GM21381 (cell line): ENCODE measurements at regions not wholly inside any gene's neighbourhood (a gene's known extent, or its start where the extent isn't known, plus 50 kb on each side); places are given as distances from the start of the nearest gene placed in this dataset.

Experiments
- ATAC-seq: cut with Tn5 transposase; IDR thresholded peaks from one replicate; pipeline ENCODE4 v1.9.1; 2021; ENCODE audit warnings: mild to moderate bottlenecking, moderate library complexity; ENCODE audit not compliant: unreplicated experiment

DNA sequence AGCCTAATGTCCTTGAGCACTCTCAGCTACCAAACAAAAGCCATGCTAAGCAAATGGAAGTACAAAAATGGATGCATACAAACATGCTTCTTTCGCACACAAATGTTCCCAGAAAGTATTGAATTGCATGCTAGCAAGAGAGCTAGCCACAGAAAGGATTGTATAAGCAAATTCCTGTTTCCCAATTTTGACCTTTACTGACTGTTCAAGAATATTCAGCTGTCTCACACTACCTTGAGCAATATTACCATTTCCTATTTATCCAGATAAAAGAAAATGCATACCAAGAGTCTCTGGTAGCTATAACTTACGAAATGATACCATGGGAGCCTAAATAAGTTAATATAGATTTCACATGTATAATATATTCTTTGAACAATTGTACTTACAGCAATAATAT lies 264.6 kb downstream of the TMEM167A start:
- no peak for ATAC-seq

- no peak for ATAC-seq
These were observed 265.7 kb downstream of the TMEM167A start for GRCh38 chr5:82811490-82811889.

- no peak for ATAC-seq
These were observed 267.6 kb downstream of the TMEM167A start for GRCh38 chr5:82809420-82810143.

DNA sequence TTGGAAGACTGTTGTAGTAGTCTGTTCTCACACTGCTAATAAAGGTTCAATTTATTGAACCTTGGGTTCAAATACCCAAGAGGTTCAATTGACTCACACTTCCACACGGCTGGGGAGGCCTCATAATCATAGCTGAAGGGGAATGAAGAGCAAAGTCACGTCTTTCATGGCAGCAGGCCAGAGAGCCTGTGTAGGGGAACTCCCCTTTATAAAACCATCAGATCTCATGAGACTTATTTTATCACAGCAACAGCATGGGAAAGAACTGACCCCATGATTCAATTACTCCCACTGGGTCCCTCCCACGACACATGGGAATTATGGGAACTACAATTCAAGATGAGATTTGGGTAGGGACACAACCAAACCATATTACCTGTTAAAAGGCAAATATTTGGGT lies 268.2 kb downstream of the TMEM167A start:
- no peak for ATAC-seq

DNA sequence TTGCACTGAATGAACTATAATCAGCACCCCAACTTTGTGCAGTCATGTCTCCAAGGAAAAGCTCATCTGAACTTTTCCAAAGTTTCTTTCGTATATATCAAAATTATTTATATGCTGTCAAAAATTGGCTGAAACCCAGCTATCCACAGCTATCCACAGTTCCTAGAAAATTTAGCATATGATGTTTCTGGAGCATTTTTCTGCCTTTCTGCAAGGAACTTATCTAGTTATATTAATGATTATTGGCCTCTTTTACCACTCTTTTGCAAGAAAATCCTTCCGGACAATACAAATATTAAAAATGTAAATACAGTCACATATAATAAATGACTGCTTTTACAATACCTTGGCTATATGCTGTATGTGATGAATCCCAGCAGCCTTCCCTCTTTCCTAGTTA lies 270.2 kb downstream of the TMEM167A start:
- ATAC-seq, result no peak

- no peak for ATAC-seq
These were observed 270.7 kb downstream of the TMEM167A start for GRCh38 chr5:82806513-82806912.

- no peak for ATAC-seq
These were observed 273.0 kb downstream of the TMEM167A start for GRCh38 chr5:82804155-82804690.

DNA sequence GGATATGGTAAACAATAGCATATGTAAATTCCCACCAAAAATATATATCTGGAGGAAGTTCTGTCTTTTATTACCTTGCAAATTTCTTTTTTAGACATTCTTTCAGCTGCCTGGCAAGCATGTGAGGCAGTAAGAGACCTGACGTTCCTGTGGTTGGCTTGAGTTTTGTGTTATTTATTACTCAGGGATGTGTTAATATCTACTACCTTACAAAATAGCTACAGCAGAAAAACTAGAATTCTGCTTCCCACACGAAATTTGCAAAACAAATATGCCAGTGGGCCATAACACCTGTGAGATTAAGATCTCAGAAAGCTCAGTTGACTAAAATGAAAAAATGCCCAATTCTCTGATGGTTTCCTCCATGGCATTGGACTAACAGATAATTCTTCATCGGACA lies 274.2 kb downstream of the TMEM167A start:
- peak; percentile 53 for ATAC-seq

DNA sequence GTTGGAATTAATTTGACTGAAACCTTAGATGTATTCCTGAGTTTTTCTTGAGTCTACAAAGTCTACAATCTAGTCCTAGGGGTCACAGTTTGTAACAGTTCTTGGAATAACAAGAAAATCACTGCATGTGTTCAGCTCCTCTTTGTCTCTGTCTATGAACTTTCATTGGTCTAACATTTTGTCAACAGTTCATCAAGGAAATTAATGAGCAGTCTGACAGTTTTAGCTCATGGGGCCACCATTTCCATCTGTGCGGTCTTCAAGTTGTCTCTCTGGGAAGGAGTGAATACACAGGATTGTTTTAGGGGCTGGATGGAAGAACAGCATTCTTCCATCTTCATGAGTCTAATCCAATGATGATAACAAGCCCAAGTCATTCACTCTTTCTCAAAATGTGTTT lies 276.4 kb downstream of the TMEM167A start:
- no peak for ATAC-seq

DNA sequence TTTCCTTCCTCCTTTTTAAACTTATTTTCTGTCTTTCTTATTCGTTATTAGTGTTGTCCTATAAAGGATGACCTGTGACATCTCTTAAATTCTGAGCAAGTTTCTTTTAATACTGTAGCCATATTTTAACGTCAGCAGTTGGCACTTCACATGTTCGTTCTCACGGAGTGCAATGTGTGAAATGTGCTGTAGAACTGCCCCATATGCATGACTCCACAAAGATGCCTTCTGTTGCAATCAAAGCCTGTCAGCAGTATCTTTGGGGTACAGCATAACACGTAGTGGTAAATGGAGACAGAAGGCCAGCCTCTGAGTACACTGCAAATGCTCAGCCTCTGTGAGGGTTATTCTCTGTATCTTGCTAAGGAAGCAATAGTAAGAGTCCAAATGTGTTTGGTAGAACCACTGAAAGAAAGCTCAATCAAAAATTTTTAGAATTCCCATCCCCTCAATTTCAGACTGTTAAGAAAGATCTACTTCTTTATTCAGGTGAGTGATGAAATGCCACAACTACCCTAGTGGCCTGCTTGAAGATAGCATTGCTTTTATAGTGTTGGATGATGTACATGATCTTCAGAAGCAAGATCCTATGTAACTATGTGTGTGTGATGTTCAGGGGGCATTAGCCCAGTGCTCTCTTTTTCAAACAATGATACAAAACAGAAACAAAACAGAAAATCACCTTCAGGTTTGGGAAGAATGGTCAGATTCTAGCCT lies 277.7 kb downstream of the TMEM167A start:
- peak; percentile 37 for ATAC-seq

DNA sequence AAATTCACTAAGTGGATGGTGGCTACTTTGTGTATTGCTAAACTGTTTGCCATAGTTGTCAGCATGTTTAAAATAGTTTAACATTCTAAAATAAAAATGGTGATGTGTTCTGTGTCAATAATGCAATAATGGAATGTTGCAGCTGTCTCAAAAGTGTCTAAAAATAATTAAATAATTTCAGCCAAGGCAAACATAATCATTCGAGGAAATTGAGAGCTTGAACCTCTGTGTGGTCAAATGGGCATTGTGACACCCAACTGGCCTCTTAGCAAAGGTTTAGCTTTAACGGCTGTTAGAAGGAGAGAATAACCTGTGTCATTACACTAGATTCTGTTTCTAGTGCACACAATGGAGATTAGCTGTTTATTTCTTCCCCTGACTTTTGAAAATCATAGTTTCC lies 278.5 kb downstream of the TMEM167A start:
- no peak for ATAC-seq

DNA sequence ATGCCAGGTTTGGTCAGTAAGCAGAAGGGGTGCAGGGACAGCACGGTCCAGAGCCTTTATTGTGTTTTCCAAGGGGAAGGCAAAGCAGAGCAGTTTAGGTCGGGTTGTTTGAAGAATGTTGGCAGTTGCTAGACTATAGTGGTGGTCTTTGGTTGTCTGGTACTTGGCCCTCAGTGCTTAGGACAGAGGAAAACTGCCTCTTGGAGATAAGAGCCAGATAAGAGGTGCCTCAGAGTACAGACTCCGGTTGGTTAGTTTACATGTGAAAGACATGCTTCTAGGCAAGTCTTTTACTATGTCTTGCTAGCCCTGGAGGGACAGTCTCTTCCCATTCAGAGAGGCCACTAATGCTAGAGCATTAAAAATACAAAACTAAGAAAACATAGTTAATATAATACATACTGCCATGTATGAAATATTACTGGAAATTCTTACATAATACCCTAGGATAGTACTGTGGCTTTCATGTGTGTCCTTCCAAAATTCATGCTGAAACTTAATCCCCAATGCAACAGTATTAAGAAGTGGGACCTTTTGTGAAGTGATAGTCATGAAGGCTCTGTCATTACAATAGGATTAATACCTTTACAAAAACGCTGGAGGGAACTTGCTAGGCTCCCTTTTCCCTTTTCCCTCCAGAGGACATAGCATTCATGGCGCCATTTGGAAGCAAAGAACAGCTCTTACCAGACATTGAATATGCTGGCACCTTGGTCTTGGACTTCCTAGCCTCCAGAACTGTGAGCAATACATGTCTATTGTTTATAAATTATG lies 280.4 kb downstream of the TMEM167A start:
- ATAC-seq, result no peak

GRCh38 chr5:82794876-82795275 lies 282.3 kb downstream of the TMEM167A start:
- ATAC-seq, result no peak

DNA sequence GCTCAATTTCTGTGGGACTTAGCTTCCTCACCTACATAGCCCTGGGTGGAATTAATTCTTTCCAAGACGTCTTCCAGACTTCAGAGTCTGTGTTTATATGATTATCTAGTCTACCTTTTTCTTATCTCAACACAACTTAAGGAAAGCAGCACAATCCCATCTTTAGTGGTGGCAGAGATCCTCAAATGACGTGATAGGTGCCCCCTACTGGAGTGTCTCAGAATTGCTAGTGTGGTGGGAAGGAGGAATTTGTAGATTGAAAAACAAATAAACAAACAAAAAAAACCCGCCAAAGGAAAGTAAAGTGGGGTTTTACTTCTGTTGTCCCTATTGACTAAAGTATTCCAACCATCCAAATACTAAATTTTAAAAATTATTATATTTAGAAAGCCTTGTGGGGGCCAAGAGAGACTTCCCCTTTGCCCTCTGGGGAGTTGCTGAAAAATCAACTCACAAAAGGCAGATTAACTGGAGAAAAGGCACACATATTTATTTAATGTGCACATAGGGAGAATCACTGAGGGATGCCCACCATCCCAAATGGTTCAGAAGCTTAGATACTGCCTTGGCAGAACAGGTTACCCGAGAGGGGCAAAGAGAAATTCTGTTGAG lies 283.3 kb downstream of the TMEM167A start:
- ATAC-seq, result no peak

- ATAC-seq, result no peak
These were observed 285.1 kb downstream of the TMEM167A start for GRCh38 chr5:82792096-82792495.

- ATAC-seq, result no peak
These were observed 288.1 kb downstream of the TMEM167A start for GRCh38 chr5:82789095-82789494.

GRCh38 chr5:82786748-82787147 lies 290.4 kb downstream of the TMEM167A start:
- no peak for ATAC-seq

GRCh38 chr5:82785882-82786509 lies 291.2 kb downstream of the TMEM167A start:
- ATAC-seq, result no peak

GRCh38 chr5:82785456-82785855 lies 291.7 kb downstream of the TMEM167A start:
- ATAC-seq, result no peak

GRCh38 chr5:82784521-82784920 lies 292.7 kb downstream of the TMEM167A start:
- no peak for ATAC-seq

DNA sequence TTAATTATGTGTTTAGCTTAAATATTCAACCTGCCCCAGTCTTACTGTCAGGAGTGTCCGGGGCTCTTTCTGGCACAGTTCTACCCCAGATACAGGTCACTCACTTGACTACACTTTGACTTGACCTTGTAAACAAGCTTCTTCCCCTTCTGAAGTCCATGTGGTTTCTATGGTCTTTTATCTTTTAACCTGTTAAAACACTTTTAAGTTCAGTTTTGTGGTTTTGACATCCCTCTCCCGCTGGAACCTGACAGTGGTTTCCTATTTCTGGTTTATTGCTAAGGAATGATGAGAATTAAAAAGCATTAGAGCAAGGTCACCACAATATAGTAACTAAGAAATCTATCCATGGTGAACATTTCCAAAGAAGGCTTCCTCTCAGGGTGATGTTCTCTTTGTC lies 300.1 kb downstream of the TMEM167A start:
- no peak for ATAC-seq
